A673 (cell line): ENCODE measurements at regions not wholly inside any gene's neighbourhood (a gene's known extent, or its start where the extent isn't known, plus 50 kb on each side); places are given as distances from the start of the nearest gene placed in this dataset.

Experiments
- BruUV-seq: library from RNA; stranded (reverse); fragments of 400-500 nt; replicated peaks from 2 replicates; lab custom pipeline; 2021; lab: Mats Ljungman, UMichigan
- CTCF ChIA-PET: fragments of 300-600 bp; sonication (Branson Sonifier 250); formaldehyde crosslinking; loops from one replicate; lab custom pipeline; 2022; ENCODE audit warnings: antibody characterized with exemption; lab: Charles Lee
- POLR2A ChIA-PET: fragments of 300-600 bp; sonication (Branson Sonifier 250); formaldehyde crosslinking; loops from one replicate; lab custom pipeline; 2022; ENCODE audit warnings: antibody characterized with exemption; ENCODE audit not compliant: low non-redundant PET; lab: Charles Lee
- DNase-seq: peaks from one replicate; pipeline ENCODE4 v3.0.0-alpha.2; 2015; ENCODE audit warnings: low spot score
- H3K27ac ChIP-seq: fragments of 200-600 bp; sonication (generic); 2 replicates; pipeline ENCODE4 v1.5.1; 2016; ENCODE audit warnings: mixed run types, low read depth, mild to moderate bottlenecking, mixed read lengths, antibody characterized with exemption, low read length; ENCODE audit not compliant: poor library complexity, severe bottlenecking
- H3K27me3 ChIP-seq: fragments of 200-600 bp; sonication (generic); replicated peaks from 2 replicates; pipeline ENCODE4 v1.6.1; 2017; ENCODE audit warnings: mixed run types, low read depth, mild to moderate bottlenecking, mixed read lengths, antibody characterized with exemption, low read length; ENCODE audit not compliant: insufficient read depth, poor library complexity
- H3K36me3 ChIP-seq: fragments of 200-600 bp; sonication (generic); 2 replicates; pipeline ENCODE4 v1.6.1; 2016; ENCODE audit warnings: mixed run types, mild to moderate bottlenecking, mixed read lengths, antibody characterized with exemption, low read length; ENCODE audit not compliant: insufficient read depth, poor library complexity, severe bottlenecking
- H3K4me1 ChIP-seq: fragments of 200-600 bp; sonication (generic); 2 replicates; pipeline ENCODE4 v1.6.1; 2017; ENCODE audit warnings: mixed run types, mild to moderate bottlenecking, mixed read lengths, antibody characterized with exemption, low read length; ENCODE audit not compliant: insufficient read depth, poor library complexity, severe bottlenecking
- H3K4me3 ChIP-seq: fragments of 200-600 bp; sonication (generic); 2 replicates; pipeline ENCODE4 v1.5.1; 2016; ENCODE audit warnings: low read depth, mixed run types, mild to moderate bottlenecking, mixed read lengths, low read length; ENCODE audit not compliant: poor library complexity, severe bottlenecking
- H3K9me3 ChIP-seq: fragments of 200-600 bp; sonication (generic); 2 replicates; pipeline ENCODE4 v1.6.1; 2016; ENCODE audit warnings: mixed run types, low read depth, mild to moderate bottlenecking, mixed read lengths, antibody characterized with exemption, low read length; ENCODE audit not compliant: poor library complexity, severe bottlenecking
- CTCF ChIP-seq: fragments of 300-800, 200-600 bp; sonication (generic); conservative IDR thresholded peaks from 2 replicates; pipeline ENCODE4 v1.5.1; 2017; ENCODE audit warnings: low read depth, mild to moderate bottlenecking, antibody characterized with exemption, low read length, moderate library complexity, mixed read lengths
- EZH2 ChIP-seq: fragments of 200-600 bp; sonication (generic); IDR thresholded peaks from 2 replicates; pipeline ENCODE4 v1.6.1; 2017; ENCODE audit warnings: borderline replicate concordance, low read depth, mild to moderate bottlenecking, mixed read lengths, antibody characterized with exemption, low read length; ENCODE audit not compliant: poor library complexity, severe bottlenecking
- intact Hi-C: fragments of 100-400 bp; cut with micrococcal nuclease; formaldehyde crosslinking; loops from one replicate; pipeline ENCODE4 v1.10.0; 2022; ENCODE audit not compliant: unreplicated experiment

GRCh38 chr17:36697903-36698530 is 96.6 kb downstream of the MRM1 start:
- peaks cover 8% of the 10 kb centered on the region for H3K27me3 ChIP-seq
- H3K4me3 ChIP-seq = no peak overlapping the region
- peak; percentile 12 for DNase-seq

DNA sequence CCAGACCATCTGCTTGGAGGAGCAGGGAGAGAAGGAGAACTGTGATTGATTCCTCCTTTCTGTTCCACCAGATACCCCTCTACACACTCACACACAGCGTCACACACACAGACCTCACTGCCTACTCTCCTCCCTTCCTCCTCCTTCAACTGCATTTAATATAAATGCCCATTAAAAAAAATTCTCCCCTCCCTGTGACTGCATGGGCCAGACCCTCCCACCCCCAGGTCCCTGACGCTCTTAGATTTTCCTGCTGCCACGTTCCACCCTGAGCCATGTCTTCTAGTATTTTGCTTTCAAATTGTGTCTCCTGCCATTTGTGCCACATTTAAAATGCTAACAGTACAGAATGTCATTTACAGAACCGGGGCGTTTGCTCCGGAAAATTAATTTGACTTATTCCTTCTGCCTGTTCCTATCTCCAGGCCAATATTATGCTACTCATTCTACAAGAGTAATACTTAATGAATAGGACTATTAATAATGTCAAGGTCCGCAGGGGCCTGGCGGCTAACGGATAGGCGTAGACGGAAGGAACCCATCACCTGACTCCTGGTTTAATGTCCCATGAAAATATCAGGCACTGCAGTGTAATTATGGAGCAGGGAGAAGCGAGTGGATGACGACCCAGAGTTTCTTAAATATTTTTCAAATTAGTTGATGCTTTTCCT is 100.2 kb downstream of the MRM1 start:
- CTCF ChIA-PET = no interaction called here
- Histone ChIP-seq H3K4me1 (no peaks in the 10 kb centered on the region), H3K27me3 (peaks cover 23% of the 10 kb centered on the region), H3K4me3 (no peak overlapping the region), H3K27ac (no peak overlapping the region), H3K9me3 (no peaks in the 10 kb centered on the region), H3K36me3 (no peaks in the 10 kb centered on the region)
- intact Hi-C loops = no loop called here
- POLR2A ChIA-PET = no interaction called here
- no peak for DNase-seq
- no peak for TF ChIP-seq EZH2
- no peak for TF ChIP-seq CTCF
- BruUV-seq = no TSS peak

More at GRCh38 chr17:36697903-36698530, 96.6 kb downstream of the MRM1 start:
- POLR2A ChIA-PET = no interaction called here
- no peak for TF ChIP-seq EZH2
- no peak for TF ChIP-seq CTCF
- H3K27ac ChIP-seq = no peak overlapping the region
- intact Hi-C loops = no loop called here
- no TSS peak for BruUV-seq
- CTCF ChIA-PET = interaction anchor here (0.6 kb wide), 1 partner anchor 65 kb away, joined by 4 read pairs; no protein-coding TSS in a partner anchor
- no peaks in the 10 kb centered on the region for H3K9me3 ChIP-seq
- H3K4me1 ChIP-seq = no peaks in the 10 kb centered on the region
- H3K36me3 ChIP-seq = no peaks in the 10 kb centered on the region

GRCh38 chr17:36702636-36703035 is 101.3 kb downstream of the MRM1 start:
- Histone ChIP-seq H3K36me3 (no peaks in the 10 kb centered on the region), H3K27ac (no peak overlapping the region), H3K4me1 (no peaks in the 10 kb centered on the region), H3K27me3 (peaks cover 23% of the 10 kb centered on the region), H3K9me3 (no peaks in the 10 kb centered on the region), H3K4me3 (no peak overlapping the region)
- POLR2A ChIA-PET = no interaction called here
- intact Hi-C loops = no loop called here
- TF ChIP-seq EZH2 (no peak), CTCF (no peak)
- CTCF ChIA-PET = no interaction called here
- no TSS peak for BruUV-seq
- DNase-seq = no peak
